HS-27A (cell line): ENCODE measurements at regions not wholly inside any gene's neighbourhood (a gene's known extent, or its start where the extent isn't known, plus 50 kb on each side); places are given as distances from the start of the nearest gene placed in this dataset.
A peak's percentile ranks its signal among the peaks of the same experiment; 100 is the strongest.

Source experiments
- DNase-seq: peaks from one replicate; pipeline ENCODE4 v3.0.0-alpha.2; 2012; ENCODE audit warnings: low read depth, missing footprints

DNA sequence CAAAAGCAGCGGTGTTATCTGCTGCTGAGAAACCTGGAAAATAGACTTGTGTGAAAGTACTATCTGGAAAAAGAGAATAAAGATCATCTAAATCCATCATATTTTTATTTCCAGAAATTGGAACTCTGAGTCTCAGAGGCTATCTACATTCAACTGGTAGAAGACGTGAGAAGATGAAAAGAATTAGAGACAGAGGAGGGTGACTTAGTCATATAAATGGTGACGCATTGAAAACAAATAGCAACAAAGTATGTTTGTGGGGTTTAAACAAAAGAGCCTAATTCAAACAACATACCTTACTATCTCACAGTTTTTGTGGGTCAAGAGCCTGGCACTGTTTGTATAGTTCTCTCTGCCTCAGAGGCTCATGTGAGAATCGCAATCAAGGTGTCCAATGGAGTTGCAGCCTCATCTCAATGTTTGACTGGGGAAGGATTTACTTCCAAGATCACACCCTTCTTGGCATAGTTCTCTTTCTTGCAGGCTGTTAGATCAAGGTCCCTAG, 757.1 kb upstream of the SLC35B3 start:
- DNase-seq = no peak

DNA sequence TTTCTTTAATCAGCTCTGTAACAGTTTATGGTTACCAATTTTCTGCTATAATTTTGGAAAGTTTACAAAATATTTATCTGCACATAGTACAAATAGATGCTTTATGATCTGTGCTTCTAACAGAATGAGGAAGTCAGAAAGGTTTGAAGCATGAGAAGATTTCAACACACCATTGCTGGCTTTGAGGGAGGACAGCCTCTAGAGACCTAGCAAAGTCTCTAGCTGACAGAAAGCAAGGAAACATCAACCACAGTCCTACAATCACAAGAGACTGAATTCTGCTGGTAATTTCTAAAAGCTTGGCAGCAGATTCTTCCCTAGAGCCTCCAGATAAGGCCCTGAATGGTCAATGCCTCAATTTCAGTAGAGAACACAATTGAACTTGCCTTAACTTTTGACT, 750.8 kb upstream of the SLC35B3 start:
- no peak for DNase-seq

DNA sequence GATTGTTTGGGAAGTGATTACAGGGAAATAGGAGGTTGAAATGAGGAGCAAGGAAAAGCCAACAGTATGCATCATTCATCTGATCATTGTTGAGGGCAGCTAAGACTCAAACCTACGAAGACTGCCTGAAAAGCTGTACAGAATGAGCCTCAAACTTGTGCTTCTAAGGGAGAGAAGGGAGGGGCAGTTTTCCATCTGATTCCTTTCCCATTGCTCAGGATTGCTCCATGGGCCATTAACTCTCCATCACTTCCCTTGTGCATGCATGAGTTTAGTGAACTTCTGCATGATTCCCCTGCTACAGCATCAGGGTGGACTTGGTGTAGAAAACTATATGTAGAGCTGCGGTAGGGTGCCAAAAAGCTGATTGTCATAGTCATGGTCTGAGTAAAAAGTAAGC, 742.7 kb upstream of the SLC35B3 start:
- no peak for DNase-seq

DNA sequence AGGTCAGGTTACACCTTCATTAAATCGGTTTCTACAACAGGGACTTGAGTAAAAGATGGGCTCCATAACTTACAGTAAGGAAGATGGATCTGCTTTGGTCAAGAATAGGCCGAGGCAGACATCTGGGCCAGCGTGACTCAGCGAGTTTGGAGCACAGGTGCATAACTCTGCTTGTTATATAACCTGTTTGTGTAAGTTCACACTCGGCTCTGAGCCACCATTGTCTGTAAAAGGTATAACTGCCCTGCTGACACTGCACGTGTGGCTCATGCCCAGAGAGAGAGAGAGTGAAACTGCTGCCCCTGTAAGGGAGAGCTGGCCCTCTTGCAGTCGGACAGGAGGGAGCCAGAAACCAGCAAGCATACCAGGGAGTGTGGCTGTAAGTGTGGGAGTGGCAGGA, 737.9 kb upstream of the SLC35B3 start:
- no peak for DNase-seq

DNA sequence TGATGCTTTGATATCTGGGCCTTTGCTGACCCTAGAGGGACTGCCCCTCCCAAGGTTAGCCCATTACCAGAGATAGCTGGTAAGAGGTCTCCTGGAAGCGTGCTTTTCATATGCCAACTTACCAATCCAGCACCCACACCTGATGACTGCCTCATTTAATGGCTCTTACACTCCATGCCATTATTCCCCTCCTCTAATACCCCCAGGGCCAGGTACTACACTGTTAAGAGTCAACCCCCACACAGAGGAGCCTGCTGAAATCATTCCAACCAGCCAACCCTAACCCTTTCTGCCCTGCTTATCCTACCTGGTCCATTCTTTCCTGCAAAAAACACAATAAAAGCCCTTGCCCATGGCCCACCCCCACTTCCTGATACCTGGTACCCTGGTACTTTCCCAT, 736.8 kb upstream of the SLC35B3 start:
- DNase-seq = no peak

DNA sequence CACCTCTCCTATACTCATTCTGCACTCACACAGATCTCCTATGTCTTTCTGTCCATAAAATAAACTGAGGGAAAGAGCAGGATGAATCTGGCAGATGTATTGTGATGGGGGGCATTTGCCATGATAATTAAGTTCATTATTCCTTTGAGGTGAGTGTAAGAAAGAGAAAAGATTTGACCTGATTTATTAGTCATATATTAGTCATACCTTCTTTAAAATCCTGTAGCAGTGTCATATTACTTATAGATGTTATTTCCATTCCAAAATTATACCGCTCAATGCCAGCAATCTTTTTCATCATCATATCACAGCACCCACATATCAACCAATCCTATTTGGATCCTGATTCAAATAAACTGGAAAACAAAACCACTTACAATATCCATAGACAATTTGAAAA, 733.3 kb upstream of the SLC35B3 start:
- DNase-seq = no peak

DNA sequence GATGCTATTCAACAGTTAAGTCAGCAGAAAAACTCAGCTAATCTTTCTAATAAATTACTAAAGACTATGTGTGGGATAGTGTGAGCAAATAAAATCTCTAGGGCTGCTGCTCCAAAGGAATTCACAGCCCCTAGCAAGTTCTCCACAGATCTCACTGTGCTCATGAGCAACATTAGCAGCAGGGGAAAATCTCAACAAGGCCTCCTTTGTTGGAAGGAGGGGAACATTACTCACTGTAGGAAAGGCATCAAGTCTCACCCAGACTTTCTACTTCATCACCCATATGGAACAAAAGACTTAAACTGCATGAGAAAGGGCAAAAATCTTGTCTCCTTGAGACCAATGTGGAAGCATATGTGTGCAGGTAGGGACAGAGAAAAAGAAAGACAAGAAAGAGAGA, 726.4 kb upstream of the SLC35B3 start:
- no peak for DNase-seq

DNA sequence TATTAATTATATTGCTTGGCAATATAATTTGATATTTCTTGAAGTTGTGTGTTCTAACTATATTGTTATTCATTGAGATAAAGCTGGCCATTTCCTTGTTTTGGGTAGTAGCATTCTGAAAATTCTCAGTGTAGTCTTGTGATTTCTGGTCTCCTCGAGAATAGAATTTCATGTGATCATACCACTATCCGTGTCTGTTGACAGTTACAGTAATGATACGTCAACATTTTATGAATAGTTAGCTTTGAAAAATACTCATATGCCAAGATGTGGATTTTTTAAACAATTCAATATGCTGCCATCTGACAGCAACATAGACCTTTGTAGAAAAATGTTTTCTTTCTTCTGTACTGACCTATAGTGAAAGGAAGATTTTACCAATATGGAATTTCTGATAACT, 723.7 kb upstream of the SLC35B3 start:
- DNase-seq = no peak

DNA sequence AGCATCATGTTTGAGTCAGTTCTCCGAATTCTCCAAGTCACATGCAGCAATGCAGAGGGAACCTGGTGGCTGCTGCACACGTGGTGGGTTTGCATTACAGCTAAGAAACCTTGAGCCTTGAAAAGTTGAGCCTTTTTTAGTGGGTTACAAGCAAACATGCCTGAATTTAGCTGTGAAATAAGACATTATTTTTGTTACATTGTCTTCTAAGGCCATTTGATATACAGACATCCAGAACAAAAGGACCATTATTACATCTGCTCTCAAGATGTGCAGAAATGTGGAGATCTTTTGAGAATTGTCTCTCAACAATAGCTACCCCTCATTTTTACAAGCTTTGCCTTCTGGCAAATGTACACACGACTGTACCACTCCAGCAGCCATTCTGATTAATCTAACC, 720.5 kb upstream of the SLC35B3 start:
- DNase-seq = no peak

DNA sequence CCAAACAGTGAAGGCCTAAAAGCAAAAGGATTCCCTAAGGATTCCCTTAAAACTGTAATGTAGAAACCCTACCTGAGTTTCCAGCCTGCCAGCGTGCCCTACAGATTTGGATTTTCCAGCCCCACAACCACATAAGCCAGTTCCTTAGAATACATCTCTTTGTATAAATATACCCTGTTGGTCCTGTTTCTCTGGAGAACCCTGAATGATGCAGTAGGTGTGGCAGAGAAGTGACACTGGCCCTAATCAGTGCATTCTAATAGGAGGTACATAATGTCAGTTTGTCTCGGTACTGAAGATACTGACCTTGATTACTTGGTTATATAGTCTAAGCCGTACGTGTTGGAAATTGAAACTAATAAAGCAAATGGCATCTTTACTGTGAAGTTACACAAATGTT, 707.8 kb upstream of the SLC35B3 start:
- no peak for DNase-seq

DNA sequence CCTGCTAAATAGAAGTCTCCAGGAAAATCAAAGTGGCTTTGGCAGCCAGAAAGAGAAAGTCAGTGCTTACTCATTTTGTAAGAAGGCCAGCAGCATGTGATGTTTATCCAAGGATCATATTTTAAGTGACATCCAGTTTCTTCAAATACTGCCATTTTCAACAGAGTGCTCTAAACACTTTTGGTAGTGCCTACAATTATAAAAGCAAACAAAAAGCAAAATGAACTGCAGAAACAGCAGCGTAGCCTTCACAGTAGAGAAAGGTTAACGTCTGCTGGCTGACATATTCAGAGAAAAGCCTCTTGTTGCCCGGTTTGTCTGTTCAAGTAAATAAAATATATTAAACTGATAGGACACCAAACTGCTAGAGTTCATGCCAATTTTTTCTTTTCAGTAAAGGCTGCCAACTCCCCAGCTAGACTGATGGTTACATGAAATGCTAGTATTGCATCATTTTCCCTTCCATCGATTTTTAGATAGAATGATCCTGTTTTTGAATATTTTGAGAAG, 705.7 kb upstream of the SLC35B3 start:
- DNase-seq = peak; percentile 4

DNA sequence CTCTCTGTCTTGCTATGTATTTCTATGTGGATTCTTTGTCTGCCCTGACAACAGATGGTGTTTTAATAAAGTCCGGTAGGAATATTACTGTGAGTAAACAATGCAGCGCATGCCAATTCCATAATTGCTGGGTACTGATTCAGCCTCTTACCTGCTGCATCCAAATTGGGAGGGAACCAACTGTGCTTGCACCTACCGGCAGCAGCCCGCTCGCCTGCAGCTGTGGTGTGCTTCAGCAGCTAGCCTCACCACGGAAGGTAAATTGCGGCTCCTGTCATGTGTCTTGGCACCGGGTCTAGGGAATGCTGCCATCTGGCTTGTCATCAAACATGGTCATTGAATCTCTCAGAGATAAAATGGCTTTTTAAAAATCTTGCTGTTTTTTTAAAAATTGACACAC, 704.8 kb upstream of the SLC35B3 start:
- no peak for DNase-seq

DNA sequence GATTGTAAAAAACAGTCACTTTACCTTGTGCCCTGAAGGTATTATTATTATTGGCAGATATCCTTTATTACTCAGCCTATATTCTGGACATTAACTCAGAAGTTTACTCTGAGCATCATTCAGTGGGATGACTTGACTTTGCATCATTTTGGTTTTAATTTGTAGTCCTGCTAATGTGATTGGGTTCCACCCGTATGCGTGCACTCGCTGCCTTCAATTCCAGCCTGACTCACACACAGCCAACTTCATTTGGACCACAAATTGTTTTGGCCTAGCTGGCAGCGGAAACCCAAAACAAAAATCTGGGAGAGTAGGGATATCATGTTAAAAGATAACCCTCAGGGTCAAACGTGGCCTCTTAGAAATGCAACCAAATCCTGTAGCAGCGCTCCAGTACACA, 704.4 kb upstream of the SLC35B3 start:
- peak; percentile 27 for DNase-seq

DNA sequence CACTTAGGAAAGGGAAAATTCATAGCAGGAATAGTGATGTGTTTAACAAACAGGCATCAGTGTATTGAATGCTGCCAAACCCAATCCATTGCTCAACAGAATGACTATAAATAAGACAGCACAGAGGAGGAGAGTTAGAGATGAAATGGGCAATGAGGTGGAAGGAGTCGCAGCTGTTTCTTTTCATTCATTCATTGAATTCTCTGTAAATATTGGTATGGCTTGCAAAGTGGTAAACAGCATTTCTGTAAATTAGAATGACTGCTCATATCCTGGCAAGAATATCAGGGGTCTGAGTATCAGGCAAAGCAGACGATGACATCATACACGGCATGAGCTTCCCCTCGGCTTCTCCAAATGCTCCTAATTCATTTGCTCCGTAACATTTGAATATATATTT, 703.6 kb upstream of the SLC35B3 start:
- no peak for DNase-seq

DNA sequence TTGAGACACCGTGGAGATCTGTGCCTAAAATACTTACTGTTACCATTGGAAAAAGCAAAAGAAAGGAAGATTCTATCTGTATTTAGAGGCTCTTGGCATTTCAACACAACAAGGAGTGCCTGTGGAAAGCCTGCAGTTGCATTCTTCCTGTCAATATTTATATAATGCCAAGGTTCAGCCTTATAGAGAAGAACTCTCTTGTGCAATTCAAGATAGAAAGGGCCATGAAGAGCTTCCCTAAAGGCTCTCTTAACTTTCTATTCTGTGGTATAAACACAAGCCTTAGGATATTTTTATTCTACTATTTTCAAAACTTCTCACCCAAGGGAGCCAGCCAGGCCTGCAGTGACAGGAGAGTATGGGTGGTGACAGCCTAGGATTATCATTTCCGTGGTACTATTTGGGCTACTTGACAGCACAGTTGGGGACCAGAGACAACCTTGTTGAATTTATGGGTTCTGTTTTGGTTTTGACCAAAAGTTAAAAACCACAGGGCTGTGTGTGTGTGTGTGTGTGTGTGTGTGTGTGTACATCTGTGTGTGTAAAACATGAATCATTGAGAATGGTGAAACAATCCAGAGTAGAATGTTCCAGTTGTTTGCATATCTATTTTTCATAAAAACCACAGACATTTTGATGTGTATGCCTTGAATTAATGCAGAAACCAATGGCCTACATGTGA, 700.9 kb upstream of the SLC35B3 start:
- no peak for DNase-seq

DNA sequence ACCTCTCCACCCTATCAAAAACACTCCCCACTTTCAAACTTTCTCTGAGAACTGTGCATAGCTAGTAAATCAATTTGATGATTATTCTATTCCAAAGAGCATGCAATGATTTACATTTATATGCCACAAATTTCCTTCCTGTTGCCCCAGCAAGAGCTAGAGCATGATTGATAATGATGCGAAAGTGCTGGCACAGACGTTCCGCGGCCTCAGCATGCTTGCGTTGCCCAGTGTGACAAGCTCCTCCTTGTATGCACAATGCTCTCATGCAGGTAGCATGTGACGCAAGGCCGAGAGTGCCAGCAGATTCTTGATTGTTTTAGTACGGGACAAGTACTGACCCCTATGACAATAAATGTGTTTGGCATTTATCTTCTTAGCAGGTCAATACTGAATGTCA, 696.3 kb upstream of the SLC35B3 start:
- DNase-seq = no peak

DNA sequence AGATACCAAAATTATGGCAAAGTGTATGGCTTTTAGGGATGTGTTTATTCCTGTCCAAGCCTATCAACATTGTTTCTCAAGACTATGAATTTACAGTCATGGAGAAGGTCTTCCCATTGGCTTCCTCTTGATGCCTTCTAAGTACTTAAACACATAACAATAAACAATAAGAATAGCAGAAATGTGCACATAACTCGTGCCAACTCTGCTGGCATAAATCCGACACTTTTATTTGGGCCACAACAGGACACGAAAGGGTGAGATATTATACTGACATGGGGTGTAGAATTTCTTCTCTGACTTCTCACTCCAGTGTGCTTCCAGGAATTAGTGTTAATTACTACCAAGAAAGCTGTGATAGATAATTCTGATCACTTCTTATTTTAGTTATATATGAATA, 695.9 kb upstream of the SLC35B3 start:
- DNase-seq = no peak

DNA sequence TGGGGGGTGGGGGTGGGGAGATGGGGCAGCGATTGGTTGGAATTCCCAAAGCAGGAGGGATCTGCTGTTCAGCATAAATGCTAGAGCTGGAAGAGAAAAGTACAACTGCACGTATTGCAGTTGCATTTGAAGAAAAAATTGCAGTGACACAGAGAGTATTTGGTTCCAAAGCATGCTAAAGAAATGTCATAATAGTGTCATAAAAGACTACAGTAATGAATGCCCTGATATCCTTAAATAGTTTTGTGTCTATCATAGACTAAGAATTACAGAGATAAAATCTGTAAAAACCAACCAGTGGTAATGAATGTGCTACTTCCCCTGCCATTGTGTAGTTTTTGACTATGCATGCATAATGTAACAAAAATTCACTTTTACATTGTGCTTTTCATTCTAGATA, 693.6 kb upstream of the SLC35B3 start:
- DNase-seq = no peak

DNA sequence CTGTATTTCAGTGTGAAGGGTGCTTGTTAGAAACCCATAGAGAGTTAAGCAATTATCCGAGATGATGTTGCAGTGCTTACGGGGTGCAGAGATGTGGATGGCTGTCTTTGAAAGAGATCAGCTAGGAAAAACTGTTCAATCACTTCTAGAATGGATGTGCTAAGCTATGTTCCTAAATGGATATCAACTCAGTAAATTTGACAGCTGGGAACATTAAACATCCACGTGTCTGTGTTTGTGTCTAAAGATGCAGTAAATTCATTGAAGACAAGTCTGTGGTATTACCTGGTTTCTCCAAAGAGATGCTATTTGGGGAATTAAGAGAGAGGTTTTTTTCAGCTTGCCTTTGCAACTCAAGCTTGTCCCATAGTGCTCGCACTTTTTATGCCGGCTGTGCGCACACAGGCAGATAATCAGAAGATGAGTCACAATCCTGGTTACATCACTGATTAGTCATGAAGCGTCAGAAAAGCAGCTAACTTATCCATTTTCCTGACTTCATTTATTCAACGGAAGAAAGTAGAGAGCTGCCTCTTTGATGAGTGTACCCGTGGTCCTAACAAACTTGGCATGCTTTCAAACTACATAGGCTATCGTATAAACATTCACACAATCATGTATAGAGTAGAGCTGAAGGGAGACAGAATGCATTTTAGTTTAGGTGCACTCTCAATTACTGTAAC, 691.7 kb upstream of the SLC35B3 start:
- DNase-seq = peak; percentile 81

DNA sequence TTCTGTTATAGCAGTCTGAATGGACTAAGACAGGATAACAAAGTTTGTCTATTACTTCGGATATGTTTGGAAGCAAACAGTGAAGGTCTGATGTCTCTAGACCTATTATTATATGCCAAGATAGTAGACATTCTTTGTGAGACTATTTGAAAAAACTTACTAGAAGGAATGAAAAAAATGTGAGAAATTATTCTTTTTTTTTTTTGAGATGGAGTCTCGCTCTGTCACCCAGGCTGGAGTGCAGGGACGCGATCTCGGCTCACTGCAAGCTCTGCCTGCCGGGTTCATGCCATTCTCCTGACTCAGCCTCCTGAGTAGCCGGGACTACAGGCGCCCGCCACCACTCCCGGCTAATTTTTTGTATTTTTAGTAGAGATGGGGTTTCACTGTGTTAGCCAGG, 690.7 kb upstream of the SLC35B3 start:
- DNase-seq = peak; percentile 51

DNA sequence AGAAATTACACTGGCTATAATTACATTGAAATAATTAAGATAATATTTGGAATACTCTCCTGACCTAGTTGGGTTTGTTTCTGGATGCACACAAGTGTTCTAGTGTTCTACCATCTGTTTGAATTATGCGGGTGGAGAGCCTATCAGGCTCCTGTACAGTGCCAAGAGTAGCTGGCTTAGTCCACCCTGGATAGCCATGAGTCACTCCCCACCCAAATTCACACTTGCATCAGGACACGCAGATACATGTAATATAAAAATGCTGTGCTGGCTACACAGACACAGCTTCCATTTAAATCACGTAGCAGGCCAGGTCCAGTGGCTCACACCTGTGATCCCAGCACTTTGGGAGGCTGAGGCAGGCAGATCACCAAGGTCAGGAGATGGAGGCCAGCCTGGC, 686.2 kb upstream of the SLC35B3 start:
- DNase-seq = no peak

DNA sequence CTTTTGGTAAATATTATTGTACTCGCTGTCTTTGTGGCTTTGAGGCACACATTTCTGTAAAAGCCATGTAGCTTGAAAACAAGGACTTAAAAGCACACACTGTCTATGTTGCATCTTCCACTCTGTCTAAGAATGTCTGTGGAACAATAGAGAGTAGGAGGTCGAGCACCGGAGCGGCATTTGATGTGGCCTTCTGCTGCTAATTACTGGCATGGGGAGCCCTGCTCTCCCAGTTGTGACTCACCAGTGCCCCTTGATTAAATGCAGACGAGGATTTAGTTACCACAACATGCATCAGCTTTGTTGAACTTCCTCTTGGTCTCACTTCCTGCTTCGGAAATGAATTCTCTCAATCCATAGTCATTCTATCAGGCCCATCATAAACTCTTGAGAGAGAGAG, 680.7 kb upstream of the SLC35B3 start:
- DNase-seq = no peak

DNA sequence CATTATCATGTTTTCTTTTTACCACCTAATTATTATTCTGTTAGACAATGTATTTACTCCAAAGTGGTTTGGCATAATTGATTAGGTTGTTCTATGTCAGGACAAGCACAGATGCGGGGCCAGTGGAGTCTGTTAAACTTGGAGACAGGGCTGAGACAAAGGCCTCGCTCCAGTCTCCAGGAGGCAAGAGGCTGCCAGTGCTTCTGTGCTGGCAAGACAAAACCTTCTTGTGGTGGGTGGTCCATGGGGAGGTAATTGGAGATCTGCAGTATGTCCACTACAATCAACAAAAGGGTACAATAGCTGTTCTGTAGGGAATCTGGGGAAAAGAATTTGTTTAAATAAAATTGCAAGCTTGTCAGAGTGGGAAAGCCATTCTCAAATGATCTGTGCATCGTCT, 677.2 kb upstream of the SLC35B3 start:
- DNase-seq = no peak
